ENCODE measurements at regions not wholly inside any gene's neighbourhood (a gene's known extent, or its start where the extent isn't known, plus 50 kb on each side); places are given as distances from the start of the nearest gene placed in this dataset.

DNA sequence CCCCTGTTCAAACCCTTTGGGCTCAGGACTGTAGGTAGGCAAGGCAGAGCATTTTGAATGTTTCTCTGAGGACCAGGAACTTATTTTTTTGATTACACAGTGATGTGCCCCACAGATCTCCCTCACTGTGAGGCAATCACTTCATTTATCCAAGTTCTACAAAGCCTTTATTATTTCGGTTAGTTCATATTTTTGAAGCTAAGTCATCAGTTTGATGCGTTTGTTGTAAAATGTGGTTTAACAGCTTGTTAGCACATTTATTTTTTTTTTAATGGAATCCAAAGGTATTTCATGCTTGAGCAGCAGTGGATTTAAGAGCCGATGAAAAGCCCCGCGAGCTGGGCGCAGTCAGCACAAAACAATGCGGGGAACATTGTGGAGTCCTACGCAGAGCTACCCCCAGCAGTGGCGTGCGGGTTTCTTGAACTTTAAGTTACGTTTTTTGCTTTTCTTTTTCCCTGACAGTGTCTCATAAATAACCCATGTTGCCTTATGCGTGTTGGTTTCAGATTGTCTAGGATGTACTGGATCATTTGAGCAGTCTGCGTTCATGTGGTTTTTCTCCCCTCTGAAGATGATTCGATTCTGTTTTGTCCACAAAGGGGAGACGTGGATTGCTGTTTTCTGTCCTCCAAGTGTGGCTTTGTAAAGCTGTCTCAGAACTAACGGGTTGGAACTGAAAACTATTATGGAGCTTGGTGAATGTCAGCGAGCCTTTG lies 233.6 kb upstream of the BMP2 start:
- TF ChIP-seq SCRT1 (tag by site-specific recombination; IDR thresholded peaks at IDR 0.05; ENCODE audit: borderline replicate concordance) (no peak), CTCF (tag by site-specific recombination; IDR thresholded peaks at IDR 0.05) (no peak), ZFP37 (tag by site-specific recombination; IDR thresholded peaks at IDR 0.05) (no peak), REPIN1 (tag by site-specific recombination; IDR thresholded peaks at IDR 0.05; ENCODE audit: low read depth) (no peak), MZF1 (tag by site-specific recombination; IDR thresholded peaks at IDR 0.05; ENCODE audit: borderline replicate concordance) (no peak), ZNF398 (tag by site-specific recombination; IDR thresholded peaks at IDR 0.05) (no peak), ZBTB1 (tag by site-specific recombination; IDR thresholded peaks at IDR 0.05) (no peak), ZNF274 (IDR thresholded peaks at IDR 0.05; ENCODE audit: low read length) (no peak), ZNF274 (tag by site-specific recombination; IDR thresholded peaks at IDR 0.05; ENCODE audit: borderline replicate concordance) (no peak), ZNF423 (tag by site-specific recombination; IDR thresholded peaks at IDR 0.05) (no peak), ZNF184 (tag by site-specific recombination; IDR thresholded peaks at IDR 0.05) (no peak), ZNF571 (tag by site-specific recombination; IDR thresholded peaks at IDR 0.05) (no peak), ZNF530 (tag by site-specific recombination; IDR thresholded peaks at IDR 0.05; ENCODE audit: low read depth) (no peak)
- TF ChIP-seq, protein P1, sequence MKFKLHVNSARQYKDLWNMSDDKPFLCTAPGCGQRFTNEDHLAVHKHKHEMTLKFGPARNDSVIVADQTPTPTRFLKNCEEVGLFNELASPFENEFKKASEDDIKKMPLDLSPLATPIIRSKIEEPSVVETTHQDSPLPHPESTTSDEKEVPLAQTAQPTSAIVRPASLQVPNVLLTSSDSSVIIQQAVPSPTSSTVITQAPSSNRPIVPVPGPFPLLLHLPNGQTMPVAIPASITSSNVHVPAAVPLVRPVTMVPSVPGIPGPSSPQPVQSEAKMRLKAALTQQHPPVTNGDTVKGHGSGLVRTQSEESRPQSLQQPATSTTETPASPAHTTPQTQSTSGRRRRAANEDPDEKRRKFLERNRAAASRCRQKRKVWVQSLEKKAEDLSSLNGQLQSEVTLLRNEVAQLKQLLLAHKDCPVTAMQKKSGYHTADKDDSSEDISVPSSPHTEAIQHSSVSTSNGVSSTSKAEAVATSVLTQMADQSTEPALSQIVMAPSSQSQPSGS (tag by site-specific recombination; IDR thresholded peaks at IDR 0.05; ENCODE audit: low read depth) = no peak
- TF ChIP-seq, protein P2, sequence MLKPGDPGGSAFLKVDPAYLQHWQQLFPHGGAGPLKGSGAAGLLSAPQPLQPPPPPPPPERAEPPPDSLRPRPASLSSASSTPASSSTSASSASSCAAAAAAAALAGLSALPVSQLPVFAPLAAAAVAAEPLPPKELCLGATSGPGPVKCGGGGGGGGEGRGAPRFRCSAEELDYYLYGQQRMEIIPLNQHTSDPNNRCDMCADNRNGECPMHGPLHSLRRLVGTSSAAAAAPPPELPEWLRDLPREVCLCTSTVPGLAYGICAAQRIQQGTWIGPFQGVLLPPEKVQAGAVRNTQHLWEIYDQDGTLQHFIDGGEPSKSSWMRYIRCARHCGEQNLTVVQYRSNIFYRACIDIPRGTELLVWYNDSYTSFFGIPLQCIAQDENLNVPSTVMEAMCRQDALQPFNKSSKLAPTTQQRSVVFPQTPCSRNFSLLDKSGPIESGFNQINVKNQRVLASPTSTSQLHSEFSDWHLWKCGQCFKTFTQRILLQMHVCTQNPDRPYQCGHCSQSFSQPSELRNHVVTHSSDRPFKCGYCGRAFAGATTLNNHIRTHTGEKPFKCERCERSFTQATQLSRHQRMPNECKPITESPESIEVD (tag by site-specific recombination; IDR thresholded peaks at IDR 0.05) = no peak
